ENCODE measurements at regions not wholly inside any gene's neighbourhood (a gene's known extent, or its start where the extent isn't known, plus 50 kb on each side); places are given as distances from the start of the nearest gene placed in this dataset.

GRCh38 chr1:4517186-4517954, 137.0 kb upstream of the AJAP1 start:
- H3K27me3 ChIP-seq, result no peaks in the 10 kb centered on the region
- no peaks in the 10 kb centered on the region for H3K36me3 ChIP-seq
- H3K4me1 ChIP-seq, result peaks cover 0 to 20% of the 10 kb centered on the region in 2 donors
- DNase-seq (ENCODE audit: low spot score), result no peak
- no peaks in the 10 kb centered on the region for H3K9me3 ChIP-seq
- TF ChIP-seq, protein P1, sequence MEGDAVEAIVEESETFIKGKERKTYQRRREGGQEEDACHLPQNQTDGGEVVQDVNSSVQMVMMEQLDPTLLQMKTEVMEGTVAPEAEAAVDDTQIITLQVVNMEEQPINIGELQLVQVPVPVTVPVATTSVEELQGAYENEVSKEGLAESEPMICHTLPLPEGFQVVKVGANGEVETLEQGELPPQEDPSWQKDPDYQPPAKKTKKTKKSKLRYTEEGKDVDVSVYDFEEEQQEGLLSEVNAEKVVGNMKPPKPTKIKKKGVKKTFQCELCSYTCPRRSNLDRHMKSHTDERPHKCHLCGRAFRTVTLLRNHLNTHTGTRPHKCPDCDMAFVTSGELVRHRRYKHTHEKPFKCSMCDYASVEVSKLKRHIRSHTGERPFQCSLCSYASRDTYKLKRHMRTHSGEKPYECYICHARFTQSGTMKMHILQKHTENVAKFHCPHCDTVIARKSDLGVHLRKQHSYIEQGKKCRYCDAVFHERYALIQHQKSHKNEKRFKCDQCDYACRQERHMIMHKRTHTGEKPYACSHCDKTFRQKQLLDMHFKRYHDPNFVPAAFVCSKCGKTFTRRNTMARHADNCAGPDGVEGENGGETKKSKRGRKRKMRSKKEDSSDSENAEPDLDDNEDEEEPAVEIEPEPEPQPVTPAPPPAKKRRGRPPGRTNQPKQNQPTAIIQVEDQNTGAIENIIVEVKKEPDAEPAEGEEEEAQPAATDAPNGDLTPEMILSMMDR (IDR thresholded peaks at IDR 0.05), result no peak
- no peak overlapping the region for H3K4me3 ChIP-seq
- H3K27ac ChIP-seq, result no peak overlapping the region

GRCh38 chr1:4518621-4519020, 135.8 kb upstream of the AJAP1 start:
- no peak for DNase-seq (ENCODE audit: low spot score)
- Histone ChIP-seq H3K4me3 (no peak overlapping the region), H3K36me3 (no peaks in the 10 kb centered on the region), H3K9me3 (no peaks in the 10 kb centered on the region), H3K4me1 (peaks cover 0 to 9% of the 10 kb centered on the region in 2 donors), H3K27ac (no peak overlapping the region), H3K27me3 (no peaks in the 10 kb centered on the region)
- TF ChIP-seq, protein P1 (IDR thresholded peaks at IDR 0.05), result no peak

DNA sequence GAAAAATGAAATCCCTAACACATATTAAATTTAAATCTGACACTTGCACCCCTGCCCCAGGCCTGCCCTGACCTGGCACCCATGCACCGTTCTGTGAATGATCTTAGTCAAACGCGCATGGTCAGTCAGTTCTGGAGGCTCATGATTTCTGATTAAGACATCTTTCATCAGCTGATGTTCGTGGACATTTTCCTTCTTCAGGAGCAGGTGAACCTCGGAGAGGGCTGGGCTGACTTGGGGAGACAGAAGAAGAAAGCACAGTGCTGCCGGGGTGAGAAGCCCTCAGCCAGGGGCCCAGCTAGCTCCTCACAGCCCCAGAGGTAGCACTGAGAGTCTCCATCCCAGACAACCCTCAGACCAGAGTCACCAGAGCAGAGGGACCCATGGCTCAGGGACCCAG, 134.5 kb upstream of the AJAP1 start:
- H3K9me3 ChIP-seq, result no peaks in the 10 kb centered on the region
- no peaks in the 10 kb centered on the region for H3K36me3 ChIP-seq
- DNase-seq (ENCODE audit: low spot score), result no peak
- no peak overlapping the region for H3K4me3 ChIP-seq
- H3K4me1 ChIP-seq, result no peaks in the 10 kb centered on the region
- TF ChIP-seq, protein P1 (IDR thresholded peaks at IDR 0.05), result no peak
- no peaks in the 10 kb centered on the region for H3K27me3 ChIP-seq
- no peak overlapping the region for H3K27ac ChIP-seq

DNA sequence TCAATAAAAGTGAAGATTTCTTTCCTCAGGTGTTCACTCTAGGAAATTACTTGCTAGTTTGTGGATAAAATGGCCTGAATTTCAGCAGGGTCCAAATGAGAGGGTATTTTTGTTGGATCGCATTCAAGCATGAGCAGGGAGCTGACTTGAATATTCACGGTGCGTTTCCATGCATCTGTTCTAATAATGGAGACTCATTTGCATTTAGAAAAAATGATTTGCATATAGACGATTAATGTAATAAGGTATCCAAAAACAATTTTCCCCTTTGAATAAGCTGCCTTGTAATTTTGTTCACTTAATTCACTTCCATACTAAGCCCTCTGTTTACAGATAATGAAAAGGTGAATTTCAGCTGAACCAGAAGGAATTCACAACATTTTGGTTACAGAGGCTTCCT, 130.9 kb upstream of the AJAP1 start:
- TF ChIP-seq, protein P1 (IDR thresholded peaks at IDR 0.05), result no peak
- H3K4me3 ChIP-seq, result no peak overlapping the region
- H3K27me3 ChIP-seq, result no peaks in the 10 kb centered on the region
- no peaks in the 10 kb centered on the region for H3K36me3 ChIP-seq
- H3K9me3 ChIP-seq, result no peaks in the 10 kb centered on the region
- no peaks in the 10 kb centered on the region for H3K4me1 ChIP-seq
- no peak overlapping the region for H3K27ac ChIP-seq
- DNase-seq (ENCODE audit: low spot score), result no peak

GRCh38 chr1:4526747-4527146, 127.7 kb upstream of the AJAP1 start:
- TF ChIP-seq, protein P1 (IDR thresholded peaks at IDR 0.05), result no peak
- Histone ChIP-seq H3K36me3 (no peaks in the 10 kb centered on the region), H3K4me3 (no peak overlapping the region), H3K27me3 (no peaks in the 10 kb centered on the region), H3K9me3 (no peaks in the 10 kb centered on the region), H3K4me1 (no peaks in the 10 kb centered on the region), H3K27ac (no peak overlapping the region)
- DNase-seq (ENCODE audit: low spot score), result no peak

DNA sequence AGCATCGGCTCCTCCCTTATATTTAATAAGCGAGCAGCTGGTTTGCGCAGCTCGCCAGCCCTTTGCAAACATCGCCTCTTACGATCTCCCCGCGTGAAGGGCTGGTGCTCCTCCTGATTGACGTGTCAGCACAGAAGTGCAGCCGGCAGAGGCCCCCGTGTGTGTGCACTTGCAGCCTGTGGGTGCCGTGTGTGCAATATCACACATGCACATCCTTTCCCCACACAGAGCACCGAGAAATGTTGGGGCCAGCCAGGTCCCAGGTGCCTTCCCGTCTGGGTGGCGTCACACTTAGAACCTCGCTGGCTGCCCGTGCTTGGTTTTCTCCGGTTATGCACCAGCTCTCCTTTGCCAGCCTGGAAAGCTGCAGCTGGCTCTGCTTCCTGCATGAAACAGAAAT, 126.6 kb upstream of the AJAP1 start:
- no peak for DNase-seq (ENCODE audit: low spot score)
- Histone ChIP-seq H3K4me3 (no peak overlapping the region), H3K36me3 (no peaks in the 10 kb centered on the region), H3K27me3 (no peaks in the 10 kb centered on the region), H3K27ac (no peak overlapping the region), H3K9me3 (no peaks in the 10 kb centered on the region), H3K4me1 (no peaks in the 10 kb centered on the region)
- TF ChIP-seq, protein P1 (IDR thresholded peaks at IDR 0.05), result no peak
